ENCODE measurements at regions not wholly inside any gene's neighbourhood (a gene's known extent, or its start where the extent isn't known, plus 50 kb on each side); places are given as distances from the start of the nearest gene placed in this dataset.

GRCh38 chr10:117664288-117664687, 121.7 kb downstream of the EMX2 start (continued):
- TF ChIP-seq CTCF (IDR thresholded peaks at IDR 0.05; ENCODE audit: control extremely low read depth in 1 of 3, insufficient read depth in 1 of 3, low read depth in 1 of 3, low read length in 3 of 3) (no peak), SAP30 (IDR thresholded peaks at IDR 0.05; ENCODE audit: insufficient read depth, insufficient replicate concordance, low read length) (no peak), CBX8 (IDR thresholded peaks at IDR 0.05; ENCODE audit: borderline replicate concordance, low read depth, low read length) (no peak)

Measured in H1 (cell line).